ENCODE measurements at regions not wholly inside any gene's neighbourhood (a gene's known extent, or its start where the extent isn't known, plus 50 kb on each side); places are given as distances from the start of the nearest gene placed in this dataset.

DNA sequence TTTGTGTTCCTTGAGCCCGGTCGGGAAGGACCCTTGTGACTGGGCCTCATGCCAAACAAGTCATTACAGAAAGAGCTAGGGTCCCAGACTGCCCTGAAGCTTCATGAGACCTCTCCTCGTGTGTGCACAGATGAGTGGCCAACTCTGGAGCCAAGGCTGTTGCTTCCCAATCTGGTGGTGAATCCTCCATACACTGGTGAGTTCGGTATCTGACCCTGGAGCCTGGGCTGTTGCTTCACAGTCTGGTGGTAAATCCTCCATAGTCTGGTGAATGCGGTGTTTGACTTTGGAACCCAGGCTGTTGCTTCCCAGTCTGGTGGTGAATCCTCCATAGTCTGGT is 737.8 kb downstream of the MATN1 start:
- Histone ChIP-seq H3K9me1 (ENCODE audit: control insufficient read depth, extremely low read depth, insufficient read depth, low read length) (no peaks in the 10 kb centered on the region), H2AFZ (ENCODE audit: control insufficient read depth, low read length) (no peak overlapping the region), H3K36me3 (ENCODE audit: control insufficient read depth in 2 of 2, extremely low read depth in 1 of 2, insufficient read depth in 2 of 2, low read length in 2 of 2) (no peaks in the 10 kb centered on the region), H3K79me2 (ENCODE audit: control insufficient read depth, insufficient read depth, low read length) (no peaks in the 10 kb centered on the region), H3K27ac (ENCODE audit: control insufficient read depth, insufficient read depth, low read length) (no peak overlapping the region), H3K9me3 (ENCODE audit: control insufficient read depth, low read depth, low read length) (no peaks in the 10 kb centered on the region), H3K9ac (ENCODE audit: control insufficient read depth, extremely low read depth, insufficient read depth, low read length) (no peak overlapping the region), H4K20me1 (ENCODE audit: control insufficient read depth, extremely low read depth, insufficient read depth, low read length) (no peaks in the 10 kb centered on the region), H3K4me2 (ENCODE audit: control insufficient read depth, extremely low read depth, insufficient read depth, low read depth, low read length) (no peak overlapping the region), H3K4me3 (ENCODE audit: control insufficient read depth in 2 of 3, extremely low read depth in 1 of 3, insufficient read depth in 2 of 3, low read depth in 1 of 3, low read length in 3 of 3) (no peak overlapping the region), H3K27me3 (ENCODE audit: control insufficient read depth, extremely low read depth, insufficient read depth, low read length) (peaks cover 7% of the 10 kb centered on the region), H3K4me1 (ENCODE audit: control insufficient read depth, extremely low read depth, insufficient read depth, low read length) (no peaks in the 10 kb centered on the region)
- no peak for TF ChIP-seq CTCF (optimal IDR thresholded peaks at IDR 0.05 in 1 of 3, IDR thresholded peaks at IDR 0.05 in 1 of 3, conservative IDR thresholded peaks at IDR 0.05 in 1 of 3; ENCODE audit: extremely low read depth in 1 of 3, insufficient read depth in 2 of 3, low read length in 3 of 3)
- TF ChIP-seq EZH2 (IDR thresholded peaks at IDR 0.05; ENCODE audit: low read length): no peak
- DNase-seq (ENCODE audit: low read depth, low spot score): no peak
- dilution Hi-C loops (cut with MboI; ENCODE audit: extremely low pct_ligation_motif_present, low sequenced_read_pairs): no loop called here
- FAIRE-seq: no peak

DNA sequence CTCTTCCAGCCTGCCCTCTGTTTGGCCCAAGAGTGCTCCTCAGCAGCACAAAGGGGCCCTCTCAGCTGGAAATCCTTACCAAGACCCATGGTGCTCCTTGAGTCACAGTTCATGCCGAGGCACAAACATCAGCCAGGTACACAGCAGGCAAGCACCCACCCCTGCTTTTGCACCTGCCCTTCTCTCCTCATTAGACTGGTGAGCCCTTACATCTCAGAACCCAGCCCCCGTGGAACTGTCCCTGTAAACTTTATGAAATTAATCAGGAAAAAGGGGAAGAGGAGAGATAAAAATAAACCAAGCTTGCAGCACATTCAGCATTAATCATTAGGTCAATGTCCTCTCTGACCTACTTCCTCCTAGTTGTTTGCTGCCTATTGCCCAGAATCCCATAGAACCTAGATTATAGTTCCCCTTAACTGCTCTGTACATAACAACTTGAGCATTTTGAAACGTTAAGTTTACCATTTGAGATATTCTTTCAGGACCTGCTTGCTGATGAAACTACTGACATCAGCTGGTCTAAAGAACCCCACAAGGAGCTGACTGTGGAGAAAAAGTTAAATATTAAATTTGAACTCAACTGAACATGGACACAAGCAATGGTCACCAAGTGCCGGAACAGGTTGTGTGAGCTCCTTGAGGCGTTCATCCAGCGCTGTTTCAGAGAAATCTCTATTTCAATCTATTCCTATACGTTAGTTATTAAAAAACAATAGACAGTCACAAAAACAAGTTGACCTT is 738.4 kb downstream of the MATN1 start:
- no peaks in the 10 kb centered on the region for H3K9me3 ChIP-seq (ENCODE audit: control insufficient read depth, low read depth, low read length)
- no peak overlapping the region for H2AFZ ChIP-seq (ENCODE audit: control insufficient read depth, low read length)
- no peaks in the 10 kb centered on the region for H3K36me3 ChIP-seq (ENCODE audit: control insufficient read depth in 2 of 2, extremely low read depth in 1 of 2, insufficient read depth in 2 of 2, low read length in 2 of 2)
- TF ChIP-seq EZH2 (IDR thresholded peaks at IDR 0.05; ENCODE audit: low read length): no peak
- TF ChIP-seq CTCF (optimal IDR thresholded peaks at IDR 0.05 in 1 of 3, IDR thresholded peaks at IDR 0.05 in 1 of 3, conservative IDR thresholded peaks at IDR 0.05 in 1 of 3; ENCODE audit: extremely low read depth in 1 of 3, insufficient read depth in 2 of 3, low read length in 3 of 3): no peak
- H3K9ac ChIP-seq (ENCODE audit: control insufficient read depth, extremely low read depth, insufficient read depth, low read length): no peak overlapping the region
- no peaks in the 10 kb centered on the region for H3K79me2 ChIP-seq (ENCODE audit: control insufficient read depth, insufficient read depth, low read length)
- no peaks in the 10 kb centered on the region for H4K20me1 ChIP-seq (ENCODE audit: control insufficient read depth, extremely low read depth, insufficient read depth, low read length)
- dilution Hi-C loops (cut with MboI; ENCODE audit: extremely low pct_ligation_motif_present, low sequenced_read_pairs): no loop called here
- no peaks in the 10 kb centered on the region for H3K4me1 ChIP-seq (ENCODE audit: control insufficient read depth, extremely low read depth, insufficient read depth, low read length)
- H3K27me3 ChIP-seq (ENCODE audit: control insufficient read depth, extremely low read depth, insufficient read depth, low read length): peaks cover 7% of the 10 kb centered on the region
- DNase-seq (ENCODE audit: low read depth, low spot score) (no peak), FAIRE-seq (no peak)
- no peak overlapping the region for H3K4me3 ChIP-seq (ENCODE audit: control insufficient read depth in 2 of 3, extremely low read depth in 1 of 3, insufficient read depth in 2 of 3, low read depth in 1 of 3, low read length in 3 of 3)
- no peak overlapping the region for H3K27ac ChIP-seq (ENCODE audit: control insufficient read depth, insufficient read depth, low read length)
- H3K4me2 ChIP-seq (ENCODE audit: control insufficient read depth, extremely low read depth, insufficient read depth, low read depth, low read length): no peak overlapping the region
- no peaks in the 10 kb centered on the region for H3K9me1 ChIP-seq (ENCODE audit: control insufficient read depth, extremely low read depth, insufficient read depth, low read length)

Data from keratinocyte (primary cell).